Gastroesophageal sphincter (tissue), 3 donors: ENCODE measurements at regions not wholly inside any gene's neighbourhood (a gene's known extent, or its start where the extent isn't known, plus 50 kb on each side); places are given as distances from the start of the nearest gene placed in this dataset.

Experiments
- CTCF ChIP-seq, 4 experiments: fragments of 200-600 bp in 2 of 4; fragments of 450-650 bp in 2 of 4; sonication (generic) in 1 of 4; IDR thresholded peaks; one replicate each; pipeline ENCODE4 v1.5.1; 2017 to 2019; ENCODE audit warnings: antibody characterized with exemption in 4 of 4, mild to moderate bottlenecking in 2 of 4, moderate library complexity in 2 of 4
- EP300 ChIP-seq: sonication (generic); formaldehyde crosslinking; IDR thresholded peaks from one replicate; pipeline ENCODE4 v1.6.1; 2017; ENCODE audit warnings: antibody characterized with exemption, mild to moderate bottlenecking
- POLR2A ChIP-seq, 2 donors: fragments of 450-650 bp; IDR thresholded peaks; one replicate each; pipeline ENCODE4 v1.6.1; 2017; ENCODE audit warnings: antibody characterized with exemption in 2 of 2, mild to moderate bottlenecking in 2 of 2, moderate library complexity in 1 of 2

- TF ChIP-seq CTCF (IDR thresholded peaks at IDR 0.05): no peak
- no peak for TF ChIP-seq EP300
- no peak for TF ChIP-seq POLR2A (IDR thresholded peaks at IDR 0.05)
Measured at GRCh38 chr7:18133921-18134320, 106.3 kb upstream of the PRPS1L1 start.
